ENCODE measurements at regions not wholly inside any gene's neighbourhood (a gene's known extent, or its start where the extent isn't known, plus 50 kb on each side); places are given as distances from the start of the nearest gene placed in this dataset.

- DNase-seq = no peak
- H3K4me3 ChIP-seq = no peak overlapping the region
- no peak overlapping the region for H3K27ac ChIP-seq
- no peak for FAIRE-seq
- no peaks in the 10 kb centered on the region for H3K27me3 ChIP-seq
- ATAC-seq = no peak
- H3K4me1 ChIP-seq = no peaks in the 10 kb centered on the region
- H3K36me3 ChIP-seq = no peaks in the 10 kb centered on the region
- no peak for TF ChIP-seq CTCF (IDR thresholded peaks at IDR 0.05)
- intact Hi-C loops (cut with DNase I) = no loop called here
- H3K9me3 ChIP-seq = no peaks in the 10 kb centered on the region
Measured at GRCh38 chr1:209316929-209317328, 266.6 kb upstream of the CAMK1G start.

DNA sequence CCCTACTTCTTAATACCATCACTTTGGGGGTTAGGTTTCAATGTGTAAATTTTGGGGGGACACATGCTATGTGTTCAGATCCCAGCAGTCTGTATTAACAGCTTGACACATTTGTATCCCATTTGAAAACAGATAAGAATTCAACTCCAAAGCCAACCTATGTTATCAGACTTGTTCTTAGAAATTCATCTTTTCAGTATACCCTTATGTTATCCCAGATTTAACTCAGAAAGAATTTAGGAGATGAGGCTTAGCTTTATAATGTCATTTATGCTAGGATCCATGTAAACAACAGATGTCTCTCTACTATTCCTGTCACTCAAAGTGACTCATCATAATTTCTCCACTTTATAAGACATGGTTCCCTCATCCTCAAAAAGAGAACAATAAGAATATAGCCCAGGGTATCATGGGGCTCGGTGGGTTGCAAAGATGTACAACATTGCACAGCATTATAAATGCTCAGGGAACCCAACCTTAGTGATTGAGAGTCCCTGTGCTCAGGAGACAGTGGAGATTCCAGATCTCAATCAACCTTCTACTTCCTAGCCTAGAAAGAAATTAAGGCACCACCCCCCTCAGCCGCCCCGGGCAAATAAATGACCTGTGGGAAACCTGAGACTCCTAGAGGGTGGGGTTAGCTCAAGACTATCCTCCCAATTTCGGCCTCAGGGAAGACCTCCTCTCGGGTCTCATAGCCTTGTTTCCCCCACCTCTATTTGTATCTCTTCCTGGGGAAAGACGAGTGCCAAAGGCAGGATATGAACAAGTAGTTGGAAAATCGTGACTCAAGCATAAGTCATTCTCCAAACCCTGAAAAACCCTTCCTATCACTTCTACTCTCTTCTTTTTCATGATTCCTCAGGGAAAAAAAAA is 265.1 kb upstream of the CAMK1G start:
- ATAC-seq (no peak), FAIRE-seq (no peak), DNase-seq (no peak)
- WGBS, 2 donors = 59 to 67% methylated on average over 7 of the region's 7 CpGs
- Histone ChIP-seq H3K4me1 (no peaks in the 10 kb centered on the region), H3K9me3 (no peaks in the 10 kb centered on the region), H3K36me3 (no peaks in the 10 kb centered on the region), H3K4me3 (no peak overlapping the region), H3K27ac (no peak overlapping the region), H3K27me3 (no peaks in the 10 kb centered on the region)
- TF ChIP-seq CTCF (IDR thresholded peaks at IDR 0.05) = no peak
- intact Hi-C loops (cut with DNase I) = no loop called here

DNA sequence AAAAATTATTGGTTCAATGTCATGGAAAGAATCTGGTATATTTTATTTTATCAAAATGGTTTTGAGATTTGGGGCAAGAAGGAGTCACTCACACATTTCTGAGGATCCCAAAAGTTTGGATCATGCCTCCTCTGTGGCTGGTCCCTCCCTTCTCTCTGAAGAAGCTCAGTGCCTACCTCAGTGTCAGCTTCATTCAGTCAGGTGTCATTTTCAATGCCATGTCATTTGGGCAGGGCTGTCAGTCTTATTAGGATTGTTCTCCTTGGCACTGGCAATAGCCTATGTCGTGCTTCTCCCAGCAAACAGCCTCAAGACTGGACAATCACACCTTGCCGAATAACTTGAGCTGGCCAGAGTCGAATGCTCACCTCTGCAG is 264.5 kb upstream of the CAMK1G start:
- 72 to 76% methylated on average over 3 of the region's 3 CpGs for WGBS, 2 donors
- H3K27ac ChIP-seq = no peak overlapping the region
- intact Hi-C loops (cut with DNase I) = no loop called here
- no peak for DNase-seq
- H3K4me1 ChIP-seq = no peaks in the 10 kb centered on the region
- no peak overlapping the region for H3K4me3 ChIP-seq
- H3K9me3 ChIP-seq = no peaks in the 10 kb centered on the region
- no peaks in the 10 kb centered on the region for H3K27me3 ChIP-seq
- FAIRE-seq = no peak
- no peak for ATAC-seq
- H3K36me3 ChIP-seq = no peaks in the 10 kb centered on the region
- TF ChIP-seq CTCF (IDR thresholded peaks at IDR 0.05) = no peak

DNA sequence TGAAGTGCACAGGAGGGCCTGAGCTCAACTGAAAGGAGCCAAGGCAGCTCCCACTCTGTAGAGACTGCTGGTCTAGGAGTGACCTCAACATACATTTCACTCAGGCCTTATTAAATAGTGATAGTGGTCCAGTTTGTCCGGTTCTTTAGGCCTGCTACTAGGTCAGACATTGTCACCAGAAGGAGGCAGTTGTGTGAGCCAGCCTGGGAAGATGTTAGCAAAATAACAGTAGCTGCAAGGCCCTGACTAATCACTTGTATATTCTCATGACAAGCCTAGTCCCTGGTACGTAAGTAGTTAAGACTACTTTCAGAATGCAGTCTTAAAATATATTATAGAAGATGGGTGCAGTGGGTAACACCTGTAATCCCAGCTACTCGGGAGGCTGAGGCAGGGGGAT is 264.0 kb upstream of the CAMK1G start:
- FAIRE-seq (no peak), ATAC-seq (no peak)
- intact Hi-C loops (cut with DNase I) = no loop called here

More for the DNA sequence above, 264.0 kb upstream of the CAMK1G start:
- TF ChIP-seq CTCF (IDR thresholded peaks at IDR 0.05) = no peak
- WGBS, 2 donors = 74 to 79% methylated on average over 3 of the region's 3 CpGs
- no peaks in the 10 kb centered on the region for H3K36me3 ChIP-seq
- DNase-seq = no peak
- H3K27ac ChIP-seq = no peak overlapping the region
- H3K27me3 ChIP-seq = no peaks in the 10 kb centered on the region
- no peak overlapping the region for H3K4me3 ChIP-seq
- H3K4me1 ChIP-seq = no peaks in the 10 kb centered on the region
- no peaks in the 10 kb centered on the region for H3K9me3 ChIP-seq
